DND-41 (cell line): ENCODE measurements at regions not wholly inside any gene's neighbourhood (a gene's known extent, or its start where the extent isn't known, plus 50 kb on each side); places are given as distances from the start of the nearest gene placed in this dataset.

Source experiments
- ATAC-seq: fragments of 200-7000 bp; cut with Tn5 transposase; 3 replicates; pipeline ENCODE4 v1.9.1; 2021; ENCODE audit warnings: low read depth; ENCODE audit not compliant: insufficient read depth
- DNase-seq: peaks from one replicate; pipeline ENCODE4 v3.0.0-alpha.2; 2020
- H2AFZ ChIP-seq: 2 replicates; pipeline ENCODE4 v1.6.0; 2012; ENCODE audit warnings: low read depth, low read length
- H3K27ac ChIP-seq: 2 replicates; pipeline ENCODE4 v1.5.1; 2012; ENCODE audit warnings: low read length, inconsistent platforms
- H3K27me3 ChIP-seq: fragments of 200-600 bp; sonication (generic); 2 replicates; pipeline ENCODE4 v1.6.0; 2012; ENCODE audit warnings: low read length, mild to moderate bottlenecking, inconsistent platforms; ENCODE audit not compliant: insufficient read depth, poor library complexity
- H3K36me3 ChIP-seq: 2 replicates; pipeline ENCODE4 v1.5.1; 2012; ENCODE audit warnings: low read length, inconsistent platforms; ENCODE audit not compliant: insufficient read depth
- H3K4me1 ChIP-seq: 2 replicates; pipeline ENCODE4 v1.5.1; 2012; ENCODE audit warnings: mild to moderate bottlenecking, low read length; ENCODE audit not compliant: insufficient read depth
- H3K4me2 ChIP-seq: 2 replicates; pipeline ENCODE4 v1.6.0; 2012; ENCODE audit warnings: mild to moderate bottlenecking, moderate library complexity, low read length, inconsistent platforms; ENCODE audit not compliant: insufficient read depth
- H3K4me3 ChIP-seq, 2 experiments: fragments of 200-600 bp in 1 of 2; shearing (Covaris generic) in 1 of 2; 2 replicates each; pipeline ENCODE4 v1.5.1; 2012 to 2016; ENCODE audit warnings: inconsistent platforms in 2 of 2, low read length in 2 of 2, mild to moderate bottlenecking in 2 of 2, low read depth in 1 of 2, moderate library complexity in 1 of 2
- H3K79me2 ChIP-seq: 2 replicates; pipeline ENCODE4 v1.6.0; 2012; ENCODE audit warnings: low read length, inconsistent platforms; ENCODE audit not compliant: insufficient read depth
- H3K9ac ChIP-seq: 2 replicates; pipeline ENCODE4 v1.6.0; 2012; ENCODE audit warnings: low read depth, mild to moderate bottlenecking, inconsistent platforms, low read length, moderate library complexity
- H3K9me3 ChIP-seq: 2 replicates; pipeline ENCODE4 v1.5.1; 2012; ENCODE audit warnings: low read length, moderate library complexity, mild to moderate bottlenecking, inconsistent platforms; ENCODE audit not compliant: insufficient read depth, severe bottlenecking
- H4K20me1 ChIP-seq: 2 replicates; pipeline ENCODE4 v1.6.0; 2012; ENCODE audit warnings: low read length; ENCODE audit not compliant: insufficient read depth
- EZH2 ChIP-seq: IDR thresholded peaks from 3 replicates; pipeline ENCODE4 v1.6.1; 2012; ENCODE audit warnings: borderline replicate concordance, low read depth, mild to moderate bottlenecking, moderate library complexity, low read length, inconsistent platforms; ENCODE audit not compliant: severe bottlenecking
- TF ChIP-seq, protein P1 (sequence below): IDR thresholded peaks from 2 replicates; pipeline ENCODE4 v1.5.1; 2012; ENCODE audit warnings: borderline replicate concordance, low read length, moderate library complexity, mild to moderate bottlenecking; ENCODE audit not compliant: poor library complexity, severe bottlenecking; ENCODE audit errors: extremely low read depth

DNA sequence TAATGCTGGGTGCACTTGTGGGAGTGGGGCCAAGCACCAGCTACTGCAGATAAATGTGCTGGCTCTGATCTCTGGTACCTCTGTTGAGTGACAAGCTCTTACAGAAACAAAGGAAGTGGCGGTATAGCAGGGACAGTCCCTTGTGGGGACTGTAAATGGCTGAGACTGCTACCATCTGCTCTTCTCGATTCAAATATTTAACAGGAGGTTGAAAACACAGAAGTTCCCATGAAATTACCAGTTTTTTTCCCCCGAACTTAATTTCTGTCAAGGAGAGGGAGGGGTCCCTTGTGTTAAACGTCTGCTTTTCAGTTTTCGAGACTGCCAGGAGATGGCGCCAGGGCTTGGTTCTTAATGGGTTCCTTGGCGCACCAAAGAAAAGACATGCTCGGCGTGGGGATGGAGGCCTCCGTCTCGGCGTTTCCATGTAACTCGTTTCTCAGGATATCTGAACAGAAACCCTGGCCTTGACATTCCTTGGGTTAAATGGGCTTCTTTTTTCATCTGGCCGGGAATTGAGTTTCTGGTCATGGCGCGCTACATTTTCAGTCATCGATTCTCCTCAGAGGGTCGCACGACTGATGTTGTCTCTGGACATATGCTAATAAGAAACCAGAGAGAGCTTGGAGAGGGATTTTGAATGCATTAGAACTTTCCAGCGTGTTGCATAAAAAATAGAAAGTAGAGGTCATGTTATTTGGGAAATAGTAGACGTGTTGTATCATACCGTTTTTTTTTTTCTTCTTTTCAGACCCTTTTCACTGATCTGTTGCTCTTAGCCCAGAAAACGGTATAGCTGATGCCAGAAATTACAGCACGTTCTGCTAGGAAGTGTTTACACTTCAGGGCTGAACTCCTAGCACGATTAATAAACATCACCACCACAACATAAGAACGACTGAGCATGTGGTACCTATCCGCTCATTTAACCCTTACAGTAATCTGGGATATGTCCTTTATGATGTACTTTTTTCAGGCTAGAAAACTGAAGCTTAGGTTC, 64.0 kb downstream of the CARTPT start:
- no peaks in the 10 kb centered on the region for H3K9me3 ChIP-seq
- DNase-seq (peak; percentile 67), ATAC-seq (peak; percentile 90)
- peaks cover 3% of the 10 kb centered on the region for H3K27me3 ChIP-seq
- peak overlapping the region; percentile 22; the same call in 1 of the 2 replicates for H3K4me2 ChIP-seq
- H3K4me1 ChIP-seq, result peaks cover 18% of the 10 kb centered on the region
- no peak overlapping the region for H2AFZ ChIP-seq
- TF ChIP-seq, protein P1, sequence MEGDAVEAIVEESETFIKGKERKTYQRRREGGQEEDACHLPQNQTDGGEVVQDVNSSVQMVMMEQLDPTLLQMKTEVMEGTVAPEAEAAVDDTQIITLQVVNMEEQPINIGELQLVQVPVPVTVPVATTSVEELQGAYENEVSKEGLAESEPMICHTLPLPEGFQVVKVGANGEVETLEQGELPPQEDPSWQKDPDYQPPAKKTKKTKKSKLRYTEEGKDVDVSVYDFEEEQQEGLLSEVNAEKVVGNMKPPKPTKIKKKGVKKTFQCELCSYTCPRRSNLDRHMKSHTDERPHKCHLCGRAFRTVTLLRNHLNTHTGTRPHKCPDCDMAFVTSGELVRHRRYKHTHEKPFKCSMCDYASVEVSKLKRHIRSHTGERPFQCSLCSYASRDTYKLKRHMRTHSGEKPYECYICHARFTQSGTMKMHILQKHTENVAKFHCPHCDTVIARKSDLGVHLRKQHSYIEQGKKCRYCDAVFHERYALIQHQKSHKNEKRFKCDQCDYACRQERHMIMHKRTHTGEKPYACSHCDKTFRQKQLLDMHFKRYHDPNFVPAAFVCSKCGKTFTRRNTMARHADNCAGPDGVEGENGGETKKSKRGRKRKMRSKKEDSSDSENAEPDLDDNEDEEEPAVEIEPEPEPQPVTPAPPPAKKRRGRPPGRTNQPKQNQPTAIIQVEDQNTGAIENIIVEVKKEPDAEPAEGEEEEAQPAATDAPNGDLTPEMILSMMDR, result peak; percentile 61
- no peak for TF ChIP-seq EZH2
- no peak overlapping the region for H3K9ac ChIP-seq
- no peak overlapping the region for H3K27ac ChIP-seq
- H3K36me3 ChIP-seq, result no peaks in the 10 kb centered on the region
- no peak overlapping the region for H3K4me3 ChIP-seq
- H3K79me2 ChIP-seq, result no peaks in the 10 kb centered on the region
- no peaks in the 10 kb centered on the region for H4K20me1 ChIP-seq

DNA sequence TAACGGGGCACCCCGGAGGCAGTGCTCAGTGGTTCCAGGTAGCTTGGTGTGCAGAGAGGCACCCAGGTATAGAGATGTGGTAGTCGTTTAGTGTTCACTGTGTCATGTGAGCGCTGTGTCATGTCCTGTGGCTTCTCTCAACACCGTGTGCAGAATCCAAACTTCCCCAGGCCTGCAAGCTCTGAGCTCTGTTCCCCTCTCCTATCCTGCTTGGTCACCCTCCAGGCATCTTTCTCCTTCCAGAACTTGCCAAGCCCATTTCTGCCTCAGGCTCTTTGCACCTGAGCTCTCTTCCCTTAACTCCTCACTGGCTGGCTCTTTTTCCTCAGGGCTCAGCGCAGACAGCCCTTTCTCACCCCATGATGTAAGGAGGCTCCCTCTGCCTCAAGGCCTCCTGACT, 64.8 kb downstream of the CARTPT start:
- H2AFZ ChIP-seq, result no peak overlapping the region
- no peaks in the 10 kb centered on the region for H3K79me2 ChIP-seq
- H3K9ac ChIP-seq, result no peak overlapping the region
- ATAC-seq (no peak), DNase-seq (no peak)
- peaks cover 18% of the 10 kb centered on the region for H3K4me1 ChIP-seq
- peaks cover 3% of the 10 kb centered on the region for H3K27me3 ChIP-seq
- no peak overlapping the region for H3K4me2 ChIP-seq
- H3K4me3 ChIP-seq, result no peak overlapping the region
- H3K36me3 ChIP-seq, result no peaks in the 10 kb centered on the region
- no peaks in the 10 kb centered on the region for H4K20me1 ChIP-seq
- no peak for TF ChIP-seq EZH2
- TF ChIP-seq, protein P1, result no peak
- no peak overlapping the region for H3K27ac ChIP-seq
- H3K9me3 ChIP-seq, result no peaks in the 10 kb centered on the region

DNA sequence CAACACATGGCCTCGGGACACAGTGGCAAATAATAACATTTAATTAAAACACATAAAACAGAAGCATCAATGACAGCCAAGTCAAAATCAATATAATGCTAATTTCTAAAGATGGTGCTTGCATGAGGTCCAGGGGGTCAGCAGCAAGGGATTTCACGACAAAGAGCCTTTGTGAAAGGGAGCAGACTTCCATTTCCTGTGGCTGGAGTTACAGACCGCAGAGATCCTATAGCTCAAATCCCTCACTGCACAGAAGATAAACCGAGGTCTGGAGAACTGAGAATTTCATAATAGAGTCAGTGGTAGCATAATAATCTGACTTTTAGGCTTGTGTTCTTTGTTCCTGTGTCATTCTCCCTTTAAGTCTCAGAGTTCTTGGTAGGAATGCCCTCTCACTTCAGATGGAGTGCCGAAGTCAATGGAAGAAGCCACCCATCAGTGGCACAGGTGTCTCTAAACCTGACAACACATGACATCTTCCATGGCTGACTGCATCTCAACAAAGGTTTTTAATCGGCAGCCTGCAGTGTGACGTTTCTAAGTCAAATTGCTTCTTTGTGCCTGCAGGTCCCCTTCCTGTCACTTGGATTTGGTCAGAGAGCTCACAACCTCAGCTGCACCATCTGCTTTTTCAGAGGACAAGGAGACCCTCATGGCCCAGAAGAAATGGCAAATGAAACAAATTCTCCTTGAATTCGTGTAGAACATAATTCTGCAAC, 67.4 kb downstream of the CARTPT start:
- Histone ChIP-seq H3K27ac (no peak overlapping the region), H4K20me1 (no peaks in the 10 kb centered on the region), H3K27me3 (peaks cover 3% of the 10 kb centered on the region), H3K36me3 (no peaks in the 10 kb centered on the region), H3K4me1 (peaks cover 18% of the 10 kb centered on the region), H3K9ac (no peak overlapping the region), H3K9me3 (no peaks in the 10 kb centered on the region), H2AFZ (no peak overlapping the region), H3K4me2 (no peak overlapping the region), H3K79me2 (no peaks in the 10 kb centered on the region), H3K4me3 (no peak overlapping the region)
- no peak for ATAC-seq
- no peak for TF ChIP-seq EZH2
- no peak for DNase-seq

DNA sequence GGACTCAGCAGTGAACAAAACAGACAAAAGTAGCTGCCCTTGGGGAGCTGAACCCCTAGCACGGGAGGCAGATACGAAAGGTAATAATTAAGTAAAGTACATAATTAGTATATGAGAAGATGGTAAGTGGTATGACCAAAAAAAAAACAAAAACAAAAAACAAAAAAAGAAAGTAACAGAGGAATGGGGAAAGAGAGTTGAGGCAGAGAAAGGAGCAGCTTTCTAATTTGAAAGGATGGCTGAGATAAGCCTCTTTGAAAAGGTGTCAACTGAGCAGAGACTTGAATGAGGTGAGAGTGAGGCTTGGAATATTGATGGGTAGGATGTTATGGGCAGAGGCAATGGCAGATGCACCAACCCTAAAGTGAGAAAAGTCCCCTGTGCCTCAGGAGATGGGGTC, 69.7 kb downstream of the CARTPT start:
- Histone ChIP-seq H3K4me2 (no peak overlapping the region), H3K79me2 (no peaks in the 10 kb centered on the region), H3K27me3 (peaks cover 3% of the 10 kb centered on the region), H3K9ac (no peak overlapping the region), H2AFZ (no peak overlapping the region), H3K9me3 (no peaks in the 10 kb centered on the region), H3K36me3 (no peaks in the 10 kb centered on the region), H4K20me1 (no peaks in the 10 kb centered on the region), H3K4me1 (peaks cover 4% of the 10 kb centered on the region), H3K27ac (no peak overlapping the region), H3K4me3 (no peak overlapping the region)
- no peak for DNase-seq
- ATAC-seq, result no peak
- no peak for TF ChIP-seq EZH2
- TF ChIP-seq, protein P1, result no peak
